ENCODE measurements at regions not wholly inside any gene's neighbourhood (a gene's known extent, or its start where the extent isn't known, plus 50 kb on each side); places are given as distances from the start of the nearest gene placed in this dataset.

GRCh38 chr10:108911814-108912541 is 1011.3 kb downstream of the XPNPEP1 start:
- Histone ChIP-seq H3K36me3 (ENCODE audit: control insufficient read depth in 2 of 2, insufficient read depth in 1 of 2, low read length in 2 of 2) (no peaks in the 10 kb centered on the region), H3K4me1 (ENCODE audit: control insufficient read depth, insufficient read depth, low read length) (no peaks in the 10 kb centered on the region), H3K4me3 (ENCODE audit: low read depth, low read length) (peak overlapping the region; percentile 45), H3K9me3 (ENCODE audit: control insufficient read depth, insufficient read depth, low read depth, low read length) (no peaks in the 10 kb centered on the region), H3K27ac (ENCODE audit: extremely low read depth, low read depth, low read length) (no peak overlapping the region)
- POLR2A ChIA-PET: no interaction called here
- CTCF ChIA-PET: interaction anchor here (0.6 to 1.6 kb wide), 7 partner anchors 8 to 48 kb away, joined by 3 to 6 read pairs (median 3); no protein-coding TSS in a partner anchor
- 0 out of 2 replicates have a peak, but pooled peaks have one; percentile 20 for TF ChIP-seq PBX3 (CRISPR knock-in tag; IDR thresholded peaks at IDR 0.05)
- TF ChIP-seq ZNF664 (tag by site-specific recombination; IDR thresholded peaks at IDR 0.05): no peak
- TF ChIP-seq BCL11B (tag by site-specific recombination; IDR thresholded peaks at IDR 0.05; ENCODE audit: low read depth): no peak
- TF ChIP-seq ZNF394 (tag by site-specific recombination; IDR thresholded peaks at IDR 0.05; ENCODE audit: borderline replicate concordance): peak; percentile 64; the same call in 1 of the 2 replicates
- TF ChIP-seq KLF8 (tag by site-specific recombination; IDR thresholded peaks at IDR 0.05): no peak
- no peak for TF ChIP-seq ZNF521 (tag by site-specific recombination; IDR thresholded peaks at IDR 0.05)
- TF ChIP-seq TSHZ1 (tag by site-specific recombination; IDR thresholded peaks at IDR 0.05; ENCODE audit: borderline replicate concordance): no peak
- TF ChIP-seq ZNF704 (tag by site-specific recombination; IDR thresholded peaks at IDR 0.05): no peak
- TF ChIP-seq ZNF449 (tag by site-specific recombination; IDR thresholded peaks at IDR 0.05): no peak
- TF ChIP-seq ZFP37 (tag by site-specific recombination; IDR thresholded peaks at IDR 0.05): no peak
- peak; percentile 30; the same call in 1 of the 2 replicates for TF ChIP-seq ZBTB8A (tag by site-specific recombination; IDR thresholded peaks at IDR 0.05)
- TF ChIP-seq ZBTB17 (tag by site-specific recombination; IDR thresholded peaks at IDR 0.05): 0 out of 2 replicates have a peak, but pooled peaks have one; percentile 34
- TF ChIP-seq ZNF335 (tag by site-specific recombination; conservative IDR thresholded peaks at IDR 0.05): peak; percentile 72
- no peak for TF ChIP-seq ZNF660 (tag by site-specific recombination; IDR thresholded peaks at IDR 0.05)
- no peak for TF ChIP-seq ZNF692 (tag by site-specific recombination; IDR thresholded peaks at IDR 0.05)
- peak; percentile 60 for TF ChIP-seq KLF9 (tag by site-specific recombination; IDR thresholded peaks at IDR 0.05; ENCODE audit: low read depth)
- TF ChIP-seq OVOL3 (tag by site-specific recombination; IDR thresholded peaks at IDR 0.05): no peak
- peak; percentile 58 for TF ChIP-seq ZNF341 (tag by site-specific recombination; IDR thresholded peaks at IDR 0.05; ENCODE audit: low read depth)
- peak; percentile 43; the same call in 1 of the 2 replicates for TF ChIP-seq ZIC2 (tag by site-specific recombination; IDR thresholded peaks at IDR 0.05)
- TF ChIP-seq ZNF366 (tag by site-specific recombination; conservative IDR thresholded peaks at IDR 0.05): peak; percentile 39; the same call in 1 of the 2 replicates
